KMS-11 (cell line): ENCODE measurements at regions not wholly inside any gene's neighbourhood (a gene's known extent, or its start where the extent isn't known, plus 50 kb on each side); places are given as distances from the start of the nearest gene placed in this dataset.

Experiments used
- H2AFZ ChIP-seq: fragments of 200-600 bp; sonication (generic); 2 replicates; pipeline ENCODE4 v1.6.1; 2016; ENCODE audit warnings: antibody characterized with exemption, mixed run types, low read depth
- H3K27ac ChIP-seq: fragments of 200-600 bp; sonication (generic); 2 replicates; pipeline ENCODE4 v1.6.1; 2016; ENCODE audit warnings: mild to moderate bottlenecking, mixed run types
- H3K27me3 ChIP-seq: fragments of 200-600 bp; sonication (generic); 2 replicates; pipeline ENCODE4 v1.6.1; 2017; ENCODE audit warnings: mild to moderate bottlenecking, low read depth, mixed run types, moderate library complexity; ENCODE audit not compliant: insufficient read depth
- H3K36me3 ChIP-seq: fragments of 200-600 bp; sonication (generic); 2 replicates; pipeline ENCODE4 v1.6.1; 2017; ENCODE audit warnings: mild to moderate bottlenecking, mixed run types; ENCODE audit not compliant: insufficient read depth
- H3K4me1 ChIP-seq: fragments of 200-600 bp; sonication (generic); 2 replicates; pipeline ENCODE4 v1.6.1; 2016; ENCODE audit warnings: mild to moderate bottlenecking, low read depth, mixed run types; ENCODE audit not compliant: poor library complexity, severe bottlenecking
- H3K4me2 ChIP-seq: fragments of 200-600 bp; sonication (generic); 2 replicates; pipeline ENCODE4 v1.7.0; 2016; ENCODE audit warnings: mild to moderate bottlenecking, mixed run types
- H3K4me3 ChIP-seq: fragments of 200-600 bp; sonication (generic); IDR thresholded peaks from 2 replicates; pipeline ENCODE4 v1.6.1; 2017; ENCODE audit warnings: low read depth, low read length, mixed read lengths; ENCODE audit not compliant: insufficient read depth
- H3K79me2 ChIP-seq: fragments of 200-600 bp; sonication (generic); 2 replicates; pipeline ENCODE4 v1.6.1; 2016; ENCODE audit warnings: low read depth, mixed run types; ENCODE audit not compliant: insufficient read depth
- H3K9ac ChIP-seq: fragments of 200-600 bp; sonication (generic); 2 replicates; pipeline ENCODE4 v1.6.1; 2016; ENCODE audit warnings: mild to moderate bottlenecking, mixed run types
- H4K20me1 ChIP-seq: fragments of 200-600 bp; sonication (generic); 2 replicates; pipeline ENCODE4 v1.6.1; 2016; ENCODE audit warnings: mild to moderate bottlenecking, mixed run types; ENCODE audit not compliant: insufficient read depth
- TF ChIP-seq, protein P1 (sequence below): fragments of 200-600 bp; sonication (generic); conservative IDR thresholded peaks from 2 replicates; pipeline ENCODE4 v1.6.1; 2017; ENCODE audit warnings: low read depth, mild to moderate bottlenecking, antibody characterized with exemption, low read length, moderate library complexity, mixed read lengths

DNA sequence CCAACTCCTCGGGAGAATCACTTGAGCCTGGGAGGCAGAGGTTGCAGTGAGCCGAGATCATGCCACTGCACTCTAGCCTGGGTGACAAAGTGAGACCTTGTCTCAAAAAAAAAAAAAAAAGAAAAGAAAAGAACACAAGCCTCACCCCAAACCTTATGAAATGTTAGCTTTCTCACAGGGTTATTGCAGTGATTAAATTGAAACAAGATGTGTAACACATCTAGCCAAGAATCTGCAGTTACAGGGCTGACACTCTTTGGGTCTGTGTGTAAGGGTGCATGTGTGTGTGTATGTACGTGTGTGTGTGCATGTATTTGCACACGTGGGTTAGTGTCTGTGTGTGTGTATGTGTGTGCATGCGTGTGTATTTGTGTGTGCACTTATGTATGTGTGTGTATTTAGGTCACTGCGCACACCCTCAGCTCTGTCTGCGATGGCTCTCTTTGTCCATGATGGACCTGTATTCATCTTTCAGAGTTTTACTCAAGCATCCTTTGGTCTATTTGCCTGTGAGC lies 336.3 kb downstream of the UQCRFS1 start:
- H3K4me2 ChIP-seq: no peak overlapping the region
- no peaks in the 10 kb centered on the region for H3K4me1 ChIP-seq
- H2AFZ ChIP-seq: no peak overlapping the region
- H3K9ac ChIP-seq: no peak overlapping the region
- no peaks in the 10 kb centered on the region for H3K36me3 ChIP-seq
- TF ChIP-seq, protein P1, sequence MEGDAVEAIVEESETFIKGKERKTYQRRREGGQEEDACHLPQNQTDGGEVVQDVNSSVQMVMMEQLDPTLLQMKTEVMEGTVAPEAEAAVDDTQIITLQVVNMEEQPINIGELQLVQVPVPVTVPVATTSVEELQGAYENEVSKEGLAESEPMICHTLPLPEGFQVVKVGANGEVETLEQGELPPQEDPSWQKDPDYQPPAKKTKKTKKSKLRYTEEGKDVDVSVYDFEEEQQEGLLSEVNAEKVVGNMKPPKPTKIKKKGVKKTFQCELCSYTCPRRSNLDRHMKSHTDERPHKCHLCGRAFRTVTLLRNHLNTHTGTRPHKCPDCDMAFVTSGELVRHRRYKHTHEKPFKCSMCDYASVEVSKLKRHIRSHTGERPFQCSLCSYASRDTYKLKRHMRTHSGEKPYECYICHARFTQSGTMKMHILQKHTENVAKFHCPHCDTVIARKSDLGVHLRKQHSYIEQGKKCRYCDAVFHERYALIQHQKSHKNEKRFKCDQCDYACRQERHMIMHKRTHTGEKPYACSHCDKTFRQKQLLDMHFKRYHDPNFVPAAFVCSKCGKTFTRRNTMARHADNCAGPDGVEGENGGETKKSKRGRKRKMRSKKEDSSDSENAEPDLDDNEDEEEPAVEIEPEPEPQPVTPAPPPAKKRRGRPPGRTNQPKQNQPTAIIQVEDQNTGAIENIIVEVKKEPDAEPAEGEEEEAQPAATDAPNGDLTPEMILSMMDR: no peak
- no peaks in the 10 kb centered on the region for H4K20me1 ChIP-seq
- H3K4me3 ChIP-seq: no peak overlapping the region
- no peak overlapping the region for H3K27ac ChIP-seq
- no peaks in the 10 kb centered on the region for H3K27me3 ChIP-seq
- H3K79me2 ChIP-seq: no peaks in the 10 kb centered on the region

DNA sequence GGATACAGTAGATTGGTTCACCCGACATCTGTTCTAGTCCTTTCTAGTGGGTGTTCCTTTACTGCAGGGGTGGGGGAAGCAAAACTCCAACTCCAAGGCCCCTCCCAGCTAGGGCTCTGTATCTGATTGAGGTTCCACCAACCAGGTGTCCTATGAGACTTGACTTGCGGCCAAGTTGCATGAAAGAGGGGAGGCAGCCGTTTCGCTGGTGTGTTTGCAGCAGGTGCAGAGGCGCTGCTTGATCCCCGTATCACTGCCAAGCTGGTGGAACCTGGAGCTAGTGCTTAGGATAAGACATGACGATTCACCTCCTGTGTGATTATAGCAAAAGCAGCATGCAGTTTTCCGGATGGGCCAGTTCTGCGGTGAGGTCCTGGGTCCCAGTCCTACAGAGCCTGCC lies 338.2 kb downstream of the UQCRFS1 start:
- H3K4me2 ChIP-seq: no peak overlapping the region
- TF ChIP-seq, protein P1: no peak

DNA sequence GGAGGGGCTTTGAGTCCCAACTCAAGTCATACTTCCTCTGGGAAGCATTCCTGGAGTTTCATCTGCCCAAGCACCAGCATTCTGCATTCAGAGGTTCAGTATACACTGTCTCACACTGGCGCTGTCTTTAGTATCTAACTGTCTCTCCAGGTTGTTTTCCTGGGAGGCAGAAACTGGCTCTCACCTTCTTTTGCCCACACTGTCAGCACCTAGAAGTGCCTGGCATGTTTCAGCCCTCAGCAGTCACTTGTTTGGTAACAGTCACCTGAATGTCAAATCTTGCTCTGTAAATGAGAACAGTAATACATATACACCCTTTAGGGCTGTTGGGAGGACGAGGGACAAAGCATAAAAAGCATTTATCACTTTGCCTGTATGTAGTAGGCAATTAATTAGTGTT lies 339.6 kb downstream of the UQCRFS1 start:
- Histone ChIP-seq H3K36me3 (no peaks in the 10 kb centered on the region), H2AFZ (no peak overlapping the region), H3K4me2 (no peak overlapping the region), H3K27ac (no peak overlapping the region), H4K20me1 (no peaks in the 10 kb centered on the region), H3K4me3 (no peak overlapping the region), H3K27me3 (no peaks in the 10 kb centered on the region), H3K9ac (no peak overlapping the region), H3K4me1 (no peaks in the 10 kb centered on the region), H3K79me2 (no peaks in the 10 kb centered on the region)
- TF ChIP-seq, protein P1: no peak

More for the DNA sequence above, 338.2 kb downstream of the UQCRFS1 start:
- H3K9ac ChIP-seq: no peak overlapping the region
- H3K4me3 ChIP-seq: no peak overlapping the region
- H3K36me3 ChIP-seq: no peaks in the 10 kb centered on the region
- H3K79me2 ChIP-seq: no peaks in the 10 kb centered on the region
- H3K27me3 ChIP-seq: no peaks in the 10 kb centered on the region
- no peaks in the 10 kb centered on the region for H3K4me1 ChIP-seq
- H2AFZ ChIP-seq: no peak overlapping the region
- no peak overlapping the region for H3K27ac ChIP-seq
- H4K20me1 ChIP-seq: no peaks in the 10 kb centered on the region

DNA sequence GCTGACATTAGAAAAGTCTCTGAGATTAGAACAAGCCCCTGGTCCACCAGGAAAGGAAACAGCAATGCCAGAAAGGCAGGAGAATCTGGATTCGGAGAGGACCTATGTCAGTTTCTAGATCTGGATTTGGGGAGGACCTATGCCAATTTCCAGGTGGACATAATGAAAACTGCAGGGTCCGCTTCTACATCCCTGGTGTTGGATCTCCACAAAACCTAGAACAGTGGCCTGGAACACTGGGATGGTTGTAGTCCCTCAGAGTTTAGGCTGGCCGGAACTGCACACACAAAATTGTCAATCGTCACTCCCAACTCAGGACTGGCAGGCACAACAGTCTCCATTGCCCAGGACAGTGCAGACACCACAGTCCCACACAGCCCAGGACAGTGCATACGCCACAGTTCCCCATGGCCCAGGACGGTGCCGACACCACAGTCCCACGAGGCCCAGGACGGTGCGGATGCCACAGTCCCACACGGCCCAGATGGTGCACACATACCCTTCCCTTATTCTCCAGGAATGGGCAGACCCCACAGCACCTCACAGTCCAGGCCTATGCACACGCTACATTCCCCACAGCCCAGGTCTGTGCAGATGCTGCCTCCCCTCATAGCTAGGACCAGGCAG lies 341.7 kb downstream of the UQCRFS1 start:
- H3K4me1 ChIP-seq: no peaks in the 10 kb centered on the region
- H3K27me3 ChIP-seq: no peaks in the 10 kb centered on the region
- H3K4me3 ChIP-seq: no peak overlapping the region
- no peaks in the 10 kb centered on the region for H4K20me1 ChIP-seq
- H3K36me3 ChIP-seq: no peaks in the 10 kb centered on the region
- H3K27ac ChIP-seq: no peak overlapping the region
- no peaks in the 10 kb centered on the region for H3K79me2 ChIP-seq
- H3K9ac ChIP-seq: no peak overlapping the region
- H2AFZ ChIP-seq: no peak overlapping the region
- TF ChIP-seq, protein P1: no peak
- H3K4me2 ChIP-seq: no peak overlapping the region
